ENCODE measurements at regions not wholly inside any gene's neighbourhood (a gene's known extent, or its start where the extent isn't known, plus 50 kb on each side); places are given as distances from the start of the nearest gene placed in this dataset.

- POLR2A ChIA-PET (ENCODE audit: low non-redundant PET), result no interaction called here
- Histone ChIP-seq H3K9me3 (ENCODE audit: low read depth, low read length, poor library complexity, severe bottlenecking) (no peaks in the 10 kb centered on the region), H3K4me1 (ENCODE audit: insufficient read depth, low read length, poor library complexity, severe bottlenecking) (peaks cover 8% of the 10 kb centered on the region), H3K27me3 (replicated peaks; ENCODE audit: insufficient read depth, low read depth, low read length, poor library complexity) (no peaks in the 10 kb centered on the region), H3K27ac (ENCODE audit: low read depth, low read length, poor library complexity, severe bottlenecking) (no peak overlapping the region), H3K4me3 (ENCODE audit: low read depth, low read length, poor library complexity, severe bottlenecking) (no peak overlapping the region), H3K36me3 (ENCODE audit: insufficient read depth, low read length, poor library complexity, severe bottlenecking) (no peaks in the 10 kb centered on the region)
- intact Hi-C loops (cut with micrococcal nuclease; ENCODE audit: unreplicated experiment), result no loop called here
- BruUV-seq (replicated peaks), result no TSS peak
- CTCF ChIA-PET, result no interaction called here
- no peak for DNase-seq (ENCODE audit: low spot score)
- no peak for TF ChIP-seq EZH2 (IDR thresholded peaks at IDR 0.05; ENCODE audit: borderline replicate concordance, low read depth, low read length, poor library complexity, severe bottlenecking)
- TF ChIP-seq CTCF (conservative IDR thresholded peaks at IDR 0.05; ENCODE audit: low read depth, low read length), result no peak
Measured at GRCh38 chr2:222042666-222043065, 256.1 kb downstream of the PAX3 start.

GRCh38 chr2:222040333-222040732 lies 258.5 kb downstream of the PAX3 start:
- POLR2A ChIA-PET (ENCODE audit: low non-redundant PET), result no interaction called here
- BruUV-seq (replicated peaks), result no TSS peak
- H3K4me1 ChIP-seq (ENCODE audit: insufficient read depth, low read length, poor library complexity, severe bottlenecking), result peaks cover 8% of the 10 kb centered on the region
- H3K27ac ChIP-seq (ENCODE audit: low read depth, low read length, poor library complexity, severe bottlenecking), result no peak overlapping the region
- intact Hi-C loops (cut with micrococcal nuclease; ENCODE audit: unreplicated experiment), result no loop called here
- CTCF ChIA-PET, result no interaction called here
- no peaks in the 10 kb centered on the region for H3K36me3 ChIP-seq (ENCODE audit: insufficient read depth, low read length, poor library complexity, severe bottlenecking)
- H3K27me3 ChIP-seq (replicated peaks; ENCODE audit: insufficient read depth, low read depth, low read length, poor library complexity), result no peaks in the 10 kb centered on the region
- no peak for TF ChIP-seq EZH2 (IDR thresholded peaks at IDR 0.05; ENCODE audit: borderline replicate concordance, low read depth, low read length, poor library complexity, severe bottlenecking)
- no peak for TF ChIP-seq CTCF (conservative IDR thresholded peaks at IDR 0.05; ENCODE audit: low read depth, low read length)
- DNase-seq (ENCODE audit: low spot score), result no peak
- H3K9me3 ChIP-seq (ENCODE audit: low read depth, low read length, poor library complexity, severe bottlenecking), result no peaks in the 10 kb centered on the region
- H3K4me3 ChIP-seq (ENCODE audit: low read depth, low read length, poor library complexity, severe bottlenecking), result no peak overlapping the region

GRCh38 chr2:222039821-222040220 lies 259.0 kb downstream of the PAX3 start:
- Histone ChIP-seq H3K27ac (ENCODE audit: low read depth, low read length, poor library complexity, severe bottlenecking) (no peak overlapping the region), H3K4me1 (ENCODE audit: insufficient read depth, low read length, poor library complexity, severe bottlenecking) (peaks cover 8% of the 10 kb centered on the region), H3K4me3 (ENCODE audit: low read depth, low read length, poor library complexity, severe bottlenecking) (no peak overlapping the region), H3K36me3 (ENCODE audit: insufficient read depth, low read length, poor library complexity, severe bottlenecking) (no peaks in the 10 kb centered on the region), H3K9me3 (ENCODE audit: low read depth, low read length, poor library complexity, severe bottlenecking) (no peaks in the 10 kb centered on the region), H3K27me3 (replicated peaks; ENCODE audit: insufficient read depth, low read depth, low read length, poor library complexity) (no peaks in the 10 kb centered on the region)
- no peak for TF ChIP-seq CTCF (conservative IDR thresholded peaks at IDR 0.05; ENCODE audit: low read depth, low read length)
- TF ChIP-seq EZH2 (IDR thresholded peaks at IDR 0.05; ENCODE audit: borderline replicate concordance, low read depth, low read length, poor library complexity, severe bottlenecking), result no peak
- BruUV-seq (replicated peaks), result no TSS peak
- ChIA-PET CTCF (interaction anchor here (0.7 kb wide), 1 partner anchor 48 kb away, joined by 4 read pairs; no protein-coding TSS in a partner anchor), POLR2A (ENCODE audit: low non-redundant PET) (no interaction called here)
- intact Hi-C loops (cut with micrococcal nuclease; ENCODE audit: unreplicated experiment), result loop anchor here (5.0 kb wide), 1 partner anchor 522 kb away; no protein-coding TSS in a partner anchor
- no peak for DNase-seq (ENCODE audit: low spot score)
